ENCODE measurements at regions not wholly inside any gene's neighbourhood (a gene's known extent, or its start where the extent isn't known, plus 50 kb on each side); places are given as distances from the start of the nearest gene placed in this dataset.

GRCh38 chr12:68452078-68452715 is 120.0 kb upstream of the MDM1 start:
- no peak for DNase-seq

- DNase-seq = no peak
These were observed 121.1 kb upstream of the MDM1 start for GRCh38 chr12:68453278-68453677.

DNA sequence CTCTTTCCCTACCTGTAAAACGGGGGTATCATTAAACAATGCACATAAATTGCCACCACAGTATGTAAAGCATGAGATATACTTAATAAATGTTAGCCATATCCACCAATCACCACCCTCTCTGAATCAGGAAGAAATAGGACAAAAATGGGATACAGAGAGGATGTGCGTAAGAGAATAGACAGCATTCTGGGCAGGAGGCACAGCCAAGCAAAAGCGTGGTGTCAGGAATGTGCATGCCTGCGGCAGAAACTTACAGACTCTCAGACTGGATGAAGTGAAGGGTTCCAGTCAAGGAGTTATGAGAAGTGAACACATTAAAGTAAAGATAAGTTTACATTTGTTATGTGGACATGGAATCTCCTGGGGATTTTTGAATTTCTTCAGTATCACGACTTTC is 121.7 kb upstream of the MDM1 start:
- DNase-seq = no peak

- peak; percentile 85 for DNase-seq
These were observed 122.7 kb upstream of the MDM1 start for GRCh38 chr12:68454892-68455291.

DNA sequence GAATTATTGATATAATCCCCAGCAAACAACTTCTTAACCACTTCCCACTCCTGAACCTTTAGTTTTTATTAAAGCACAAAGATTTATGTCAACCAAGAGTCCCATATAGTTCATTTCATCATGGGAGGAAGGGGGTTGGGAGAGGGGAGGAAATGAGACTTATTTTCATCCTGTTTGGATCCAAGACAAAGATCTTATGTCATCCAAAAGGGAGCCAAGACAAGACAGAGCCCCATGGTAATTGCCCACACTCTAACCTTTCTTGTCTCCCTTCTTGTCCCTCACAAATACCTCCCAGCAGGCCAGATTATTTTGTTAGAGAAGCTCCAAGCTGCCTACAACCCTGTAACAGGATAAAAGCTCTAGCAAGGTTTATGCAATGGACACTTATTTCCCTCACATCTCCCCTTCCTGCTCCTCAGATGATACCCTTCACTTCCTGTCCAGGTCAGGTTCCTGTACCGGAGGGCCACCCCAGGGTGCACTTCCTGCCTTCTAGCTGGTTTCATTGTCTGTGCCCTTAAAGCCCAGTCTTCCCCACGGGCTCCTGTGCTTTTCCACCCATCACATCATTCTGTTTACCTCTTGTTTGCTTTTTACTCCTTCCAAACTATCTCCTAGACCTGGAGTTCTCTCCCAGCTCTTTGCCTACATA is 123.7 kb upstream of the MDM1 start:
- DNase-seq = peak; percentile 46

DNA sequence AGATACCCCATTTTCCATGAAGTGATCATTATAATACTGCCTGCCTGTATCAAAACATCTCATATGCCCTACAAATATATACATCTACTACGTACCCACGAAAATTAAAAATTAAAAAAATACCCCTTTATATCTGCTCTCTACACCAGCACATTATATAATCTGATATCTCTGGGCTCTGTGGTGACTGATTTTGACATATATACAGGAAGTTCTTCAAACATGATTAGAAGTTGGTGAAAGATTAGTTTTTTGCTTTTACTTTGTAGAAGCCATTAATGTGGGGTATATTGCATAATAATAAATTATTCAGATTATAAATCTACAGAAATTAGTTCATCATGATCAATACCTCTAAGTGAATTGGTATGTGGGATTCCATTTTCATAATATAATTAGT is 126.7 kb upstream of the MDM1 start:
- DNase-seq = no peak

GRCh38 chr12:68460236-68460635 is 128.1 kb upstream of the MDM1 start:
- no peak for DNase-seq

GRCh38 chr12:68461645-68462044 is 129.5 kb upstream of the MDM1 start:
- no peak for DNase-seq

DNA sequence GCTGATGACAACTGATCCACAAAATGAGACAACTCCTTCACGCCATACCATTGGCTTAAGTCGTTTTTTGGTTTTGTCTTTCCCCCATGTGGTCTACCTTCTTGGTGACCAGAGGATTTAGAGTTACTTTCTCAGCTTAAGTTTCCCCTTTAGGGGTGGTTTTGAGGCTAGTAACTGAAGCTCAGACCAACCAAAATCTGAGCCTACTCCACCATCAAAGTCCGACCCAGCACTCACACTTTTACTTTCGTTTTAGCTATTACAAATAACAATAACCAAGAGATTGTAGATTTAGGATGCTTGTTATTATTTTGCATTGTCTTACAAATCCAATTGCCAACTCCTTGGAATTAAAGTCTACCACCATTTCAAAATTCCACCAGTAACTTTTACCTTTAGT is 130.6 kb upstream of the MDM1 start:
- DNase-seq = no peak

- DNase-seq = no peak
These were observed 133.1 kb upstream of the MDM1 start for GRCh38 chr12:68465227-68465626.

DNA sequence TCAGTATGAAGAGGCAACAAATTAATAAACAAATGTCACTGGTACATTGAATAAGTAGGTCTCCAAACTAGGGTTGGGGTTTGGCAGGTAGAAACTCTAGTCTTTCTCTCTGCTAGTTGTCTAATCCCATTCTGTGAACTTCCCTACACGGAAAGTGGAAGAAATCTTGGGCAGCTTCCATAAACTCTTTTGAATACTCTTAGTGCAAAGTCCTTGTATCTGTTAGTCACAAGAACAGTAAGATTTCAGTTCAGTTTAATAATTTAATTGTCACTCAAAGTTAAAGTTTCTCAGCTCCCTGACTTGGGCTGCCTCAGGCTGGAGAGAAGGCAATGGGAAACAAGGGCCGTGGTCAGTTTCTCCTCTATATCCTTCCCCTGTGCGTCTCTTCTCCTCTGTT is 135.4 kb upstream of the MDM1 start:
- DNase-seq = no peak

DNA sequence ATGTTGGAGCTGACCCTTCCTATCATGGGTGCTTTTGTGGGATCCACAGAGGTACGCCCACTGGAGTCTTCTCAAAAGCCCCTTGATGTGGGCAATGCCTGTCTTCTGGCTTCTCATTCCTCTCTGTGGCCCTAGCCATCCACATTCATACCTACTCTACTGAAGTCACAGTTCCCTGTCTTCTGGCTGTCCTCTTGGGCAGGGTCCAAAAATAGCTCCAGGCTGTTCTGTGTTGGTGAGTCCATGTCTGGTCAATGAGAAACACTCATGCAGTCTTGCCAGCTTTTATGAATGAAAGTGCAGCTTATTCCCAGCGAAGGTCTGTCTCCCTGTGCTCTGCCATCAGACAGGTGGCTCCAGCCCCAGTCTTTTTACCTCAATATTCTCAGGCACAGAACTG is 135.9 kb upstream of the MDM1 start:
- DNase-seq = no peak

- no peak for DNase-seq
These were observed 137.0 kb upstream of the MDM1 start for GRCh38 chr12:68469113-68469512.

DNA sequence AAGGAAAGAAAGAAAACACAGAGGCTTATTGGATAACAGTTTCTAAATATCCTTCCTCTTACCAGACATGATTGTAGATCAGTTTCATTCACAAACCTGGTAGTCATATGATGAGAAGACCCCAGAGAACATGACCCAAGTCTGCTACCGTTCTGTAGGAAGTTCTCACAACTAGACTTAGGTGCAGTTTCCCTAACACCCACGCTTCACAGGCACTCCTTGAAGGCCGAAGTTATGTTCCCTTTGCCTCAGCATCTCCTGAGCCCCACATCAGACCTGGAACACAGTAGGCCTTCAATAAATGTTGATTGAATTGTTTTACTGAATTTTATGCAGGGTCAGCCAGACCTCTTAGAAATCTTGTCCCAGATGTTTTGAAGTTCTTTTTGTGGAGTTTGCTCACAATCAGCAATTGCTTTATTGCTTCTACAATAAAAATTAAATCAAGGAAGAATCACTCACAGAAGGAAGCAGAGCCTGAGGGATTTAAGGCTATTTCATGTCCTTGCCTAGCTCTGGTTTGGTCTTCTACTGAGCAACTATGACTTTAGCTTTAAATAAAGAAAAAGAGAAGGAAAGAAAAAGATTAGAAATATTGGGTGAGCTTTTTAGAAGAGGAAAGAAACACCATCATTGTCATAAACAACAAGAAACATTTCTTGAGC is 138.6 kb upstream of the MDM1 start:
- DNase-seq = no peak

DNA sequence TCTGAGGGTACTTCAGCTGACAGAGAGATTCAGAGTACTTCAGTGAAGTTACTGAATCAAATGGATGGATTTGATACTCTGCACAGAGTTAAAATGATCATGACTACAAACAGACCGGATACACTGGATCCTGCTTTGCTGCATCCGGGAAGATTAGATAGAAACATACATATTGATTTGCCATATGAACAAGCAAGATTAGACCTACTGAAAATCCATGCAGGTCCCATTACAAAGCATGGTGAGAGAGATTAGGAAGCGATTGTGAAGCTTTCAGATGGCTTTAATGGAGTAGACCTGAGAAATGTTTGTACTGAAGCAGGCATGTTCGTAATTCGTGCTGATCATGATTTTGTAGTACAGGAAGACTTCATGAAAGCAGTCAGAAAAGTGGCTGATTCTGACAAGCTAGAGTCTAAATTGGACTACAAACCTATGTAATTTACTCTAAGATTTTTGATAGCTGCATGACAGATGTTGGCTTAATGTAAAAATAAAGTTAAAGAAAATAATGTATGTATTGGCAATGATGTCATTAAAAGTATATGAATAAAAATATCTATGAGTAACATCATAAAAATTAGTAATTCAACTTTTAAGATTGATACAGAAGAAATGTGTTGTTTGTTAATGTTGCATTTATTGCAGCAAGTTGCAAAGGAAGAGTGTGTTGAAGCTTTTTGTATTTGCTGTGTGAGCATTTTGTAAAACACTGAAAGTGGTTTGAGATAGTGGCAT is 136.1 kb upstream of the RAP1B start:
- DNase-seq = no peak

- DNase-seq = no peak
These were observed 133.9 kb upstream of the RAP1B start for GRCh38 chr12:68476794-68477193.

- no peak for DNase-seq
These were observed 133.4 kb upstream of the RAP1B start for GRCh38 chr12:68477261-68477772.

- no peak for DNase-seq
These were observed 132.8 kb upstream of the RAP1B start for GRCh38 chr12:68477906-68478305.

DNA sequence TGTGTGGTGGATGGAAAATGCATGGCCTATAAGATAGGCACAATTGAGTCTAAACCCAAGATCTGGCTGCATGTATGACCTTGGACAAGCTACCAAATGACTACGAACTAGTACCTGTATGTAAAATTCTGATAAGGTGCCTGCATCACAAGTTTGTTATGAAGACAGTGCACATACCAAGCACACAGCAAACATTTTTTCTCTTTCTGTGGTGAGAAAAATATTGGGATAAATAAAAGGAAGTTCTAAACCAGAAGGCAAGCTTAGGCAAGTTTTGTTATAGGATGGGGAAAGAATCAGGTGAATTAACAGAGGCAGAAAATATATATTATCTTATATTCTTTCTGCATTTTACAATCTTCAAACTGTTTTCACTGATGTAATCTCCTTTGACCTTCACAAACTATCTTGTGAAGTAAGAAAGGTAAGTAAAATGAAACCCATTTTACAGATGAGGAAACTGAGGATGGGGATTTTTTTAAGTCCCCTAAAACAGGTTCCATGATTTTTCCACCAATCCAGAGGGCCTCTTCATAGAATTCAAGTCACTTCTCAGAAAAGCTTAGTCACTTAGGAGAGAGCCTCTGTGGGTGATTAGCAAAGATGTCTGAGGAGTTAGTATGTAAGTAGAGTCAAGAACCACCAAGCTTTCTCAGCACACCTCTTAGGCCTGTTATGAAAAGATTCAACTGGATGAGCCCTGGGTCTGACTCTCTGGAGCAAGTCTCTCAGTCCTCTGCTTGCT is 132.0 kb upstream of the RAP1B start:
- DNase-seq = no peak

- DNase-seq = no peak
These were observed 131.3 kb upstream of the RAP1B start for GRCh38 chr12:68479261-68479895.

- DNase-seq = no peak
These were observed 130.8 kb upstream of the RAP1B start for GRCh38 chr12:68479896-68480291.

- DNase-seq = no peak
These were observed 130.2 kb upstream of the RAP1B start for GRCh38 chr12:68480526-68480925.
